Neural cell (in vitro differentiated cells): ENCODE measurements at regions not wholly inside any gene's neighbourhood (a gene's known extent, or its start where the extent isn't known, plus 50 kb on each side); places are given as distances from the start of the nearest gene placed in this dataset.

ENCODE experiments used
- H2AFZ ChIP-seq: fragments of 200-600, 300-800 bp; sonication (generic), shearing (Covaris generic); 2 replicates; pipeline ENCODE4 v1.6.0; 2014; ENCODE audit warnings: low read depth, mild to moderate bottlenecking, antibody characterized with exemption, low read length, moderate library complexity
- H3F3A ChIP-seq: fragments of 200-600 bp; shearing (Covaris generic); 2 replicates; pipeline ENCODE4 v1.6.1; 2016; ENCODE audit warnings: mild to moderate bottlenecking, moderate library complexity, mixed read lengths, antibody characterized with exemption, low read length; ENCODE audit not compliant: insufficient read depth, poor library complexity, severe bottlenecking
- H3K27ac ChIP-seq: fragments of 200-600, 300-800 bp; sonication (generic), shearing (Covaris generic); 2 replicates; pipeline ENCODE4 v1.5.1; 2014; ENCODE audit warnings: mild to moderate bottlenecking, low read length, moderate library complexity
- H3K27me3 ChIP-seq: fragments of 300-800, 200-600 bp; sonication (generic), shearing (Covaris generic); 2 replicates; pipeline ENCODE4 v1.6.0; 2014; ENCODE audit warnings: mild to moderate bottlenecking, low read depth, low read length, moderate library complexity; ENCODE audit not compliant: insufficient read depth
- H3K36me3 ChIP-seq: fragments of 300-800, 200-600 bp; sonication (generic), shearing (Covaris generic); 2 replicates; pipeline ENCODE4 v1.5.1; 2014; ENCODE audit warnings: mild to moderate bottlenecking, antibody characterized with exemption, low read length, moderate library complexity; ENCODE audit not compliant: insufficient read depth
- H3K4me2 ChIP-seq: fragments of 300-800, 200-600 bp; sonication (generic), shearing (Covaris generic); 2 replicates; pipeline ENCODE4 v1.6.0; 2014; ENCODE audit warnings: mild to moderate bottlenecking, low read length
- H3K4me3 ChIP-seq: fragments of 300-800, 200-600 bp; sonication (generic), shearing (Covaris generic); 2 replicates; pipeline ENCODE4 v1.5.1; 2014; ENCODE audit warnings: mild to moderate bottlenecking, low read length, moderate library complexity
- H3K79me2 ChIP-seq: fragments of 200-600 bp; shearing (Covaris generic); replicated peaks from 2 replicates; pipeline ENCODE4 v1.6.0; 2014; ENCODE audit warnings: mild to moderate bottlenecking, low read length, moderate library complexity; ENCODE audit not compliant: insufficient read depth
- H3K9ac ChIP-seq: fragments of 300-800, 200-600 bp; sonication (generic), shearing (Covaris generic); 2 replicates; pipeline ENCODE4 v1.6.1; 2016; ENCODE audit warnings: mild to moderate bottlenecking, low read length, mixed read lengths
- H3K9me2 ChIP-seq: fragments of 200-600 bp; shearing (Covaris generic); 2 replicates; pipeline ENCODE4 v1.6.1; 2016; ENCODE audit warnings: mild to moderate bottlenecking, low read length, mixed read lengths; ENCODE audit not compliant: insufficient read depth
- H3K9me3 ChIP-seq: fragments of 200-600, 300-800 bp; sonication (generic), shearing (Covaris generic); 2 replicates; pipeline ENCODE4 v1.6.1; 2016; ENCODE audit warnings: mild to moderate bottlenecking, mixed run types, low read length, moderate library complexity, mixed read lengths
- H4K20me1 ChIP-seq: fragments of 200-600 bp; shearing (Covaris generic); 2 replicates; pipeline ENCODE4 v1.6.1; 2016; ENCODE audit warnings: mild to moderate bottlenecking, mixed run types; ENCODE audit not compliant: insufficient read depth
- EP300 ChIP-seq: fragments of 450-650 bp; conservative IDR thresholded peaks from 2 replicates; pipeline ENCODE4 v1.6.1; 2014; ENCODE audit warnings: antibody characterized with exemption, mild to moderate bottlenecking, moderate library complexity; ENCODE audit not compliant: poor library complexity, severe bottlenecking
- EZH2 ChIP-seq: fragments of 200-600, 300-800 bp; shearing (Covaris generic), sonication (generic); IDR thresholded peaks from 2 replicates; pipeline ENCODE4 v1.6.1; 2014; ENCODE audit warnings: antibody characterized with exemption, low read length, borderline replicate concordance, mild to moderate bottlenecking; ENCODE audit not compliant: insufficient read depth, poor library complexity, severe bottlenecking
- MXI1 ChIP-seq: fragments of 450-650 bp; conservative IDR thresholded peaks from 2 replicates; pipeline ENCODE4 v1.6.1; 2014; ENCODE audit warnings: antibody characterized with exemption, mild to moderate bottlenecking; ENCODE audit not compliant: poor library complexity, severe bottlenecking
- POLR2AphosphoS5 ChIP-seq: IDR thresholded peaks from 2 replicates; pipeline ENCODE4 v1.6.1; 2012
- RAD21 ChIP-seq: fragments of 450-650 bp; conservative IDR thresholded peaks from 2 replicates; pipeline ENCODE4 v1.6.1; 2014; ENCODE audit warnings: antibody characterized with exemption, mild to moderate bottlenecking, moderate library complexity
- SMC3 ChIP-seq: fragments of 450-650 bp; conservative IDR thresholded peaks from 2 replicates; pipeline ENCODE4 v1.6.1; 2014; ENCODE audit warnings: antibody characterized with exemption, mild to moderate bottlenecking, moderate library complexity; ENCODE audit not compliant: poor library complexity
- TAF1 ChIP-seq: IDR thresholded peaks from 2 replicates; pipeline ENCODE4 v1.6.1; 2012; ENCODE audit warnings: low read depth
- TF ChIP-seq, protein P1 (sequence below): fragments of 450-650 bp; IDR thresholded peaks from 2 replicates; pipeline ENCODE4 v1.5.1; 2014; ENCODE audit warnings: antibody characterized with exemption, mild to moderate bottlenecking, moderate library complexity; ENCODE audit not compliant: poor library complexity, severe bottlenecking
- TF ChIP-seq, protein P2 (sequence below): IDR thresholded peaks from 2 replicates; pipeline ENCODE4 v1.6.1; 2012; ENCODE audit warnings: borderline replicate concordance

DNA sequence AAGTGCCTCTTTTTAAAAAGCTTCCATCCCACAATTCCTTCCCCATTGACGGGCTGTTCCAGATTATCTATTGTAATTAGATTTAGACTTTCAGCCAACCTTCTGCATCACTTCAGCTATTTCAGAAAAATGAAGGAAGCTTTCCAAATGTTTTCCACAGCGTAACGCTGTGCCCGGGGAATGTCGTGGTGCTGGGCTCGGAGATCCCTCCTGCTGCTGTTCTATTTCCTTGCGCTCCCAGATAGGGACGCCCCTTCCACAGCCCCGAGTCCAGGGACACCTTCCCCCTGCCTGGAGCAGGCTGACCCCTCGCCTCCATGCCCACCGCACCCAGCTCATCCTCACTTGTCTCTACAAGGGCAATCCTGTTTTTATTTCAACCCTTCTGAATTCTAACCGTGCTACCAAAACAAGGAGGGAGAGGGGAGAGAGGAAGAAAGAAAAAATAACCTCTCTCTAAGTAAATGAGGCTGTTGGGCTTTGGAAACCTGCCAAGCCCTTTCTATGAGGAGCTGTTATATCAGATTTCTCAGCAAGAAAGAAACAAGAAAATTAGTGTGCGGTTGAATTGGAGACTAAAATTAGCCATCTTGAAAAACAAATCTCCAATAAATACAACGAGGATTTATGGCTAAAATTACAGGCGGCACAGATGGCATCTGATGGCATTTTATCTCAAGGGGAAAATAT, 366.9 kb downstream of the BRD1 start:
- H4K20me1 ChIP-seq, result no peaks in the 10 kb centered on the region
- no peak overlapping the region for H3K4me2 ChIP-seq
- H3K4me3 ChIP-seq, result no peak overlapping the region
- H3K9me3 ChIP-seq, result no peaks in the 10 kb centered on the region
- H3F3A ChIP-seq, result peaks cover 2% of the 10 kb centered on the region
- no peaks in the 10 kb centered on the region for H3K79me2 ChIP-seq
- H3K27ac ChIP-seq, result no peak overlapping the region
- H2AFZ ChIP-seq, result no peak overlapping the region
- no peak overlapping the region for H3K9ac ChIP-seq
- no peaks in the 10 kb centered on the region for H3K9me2 ChIP-seq
- TF ChIP-seq, protein P1, sequence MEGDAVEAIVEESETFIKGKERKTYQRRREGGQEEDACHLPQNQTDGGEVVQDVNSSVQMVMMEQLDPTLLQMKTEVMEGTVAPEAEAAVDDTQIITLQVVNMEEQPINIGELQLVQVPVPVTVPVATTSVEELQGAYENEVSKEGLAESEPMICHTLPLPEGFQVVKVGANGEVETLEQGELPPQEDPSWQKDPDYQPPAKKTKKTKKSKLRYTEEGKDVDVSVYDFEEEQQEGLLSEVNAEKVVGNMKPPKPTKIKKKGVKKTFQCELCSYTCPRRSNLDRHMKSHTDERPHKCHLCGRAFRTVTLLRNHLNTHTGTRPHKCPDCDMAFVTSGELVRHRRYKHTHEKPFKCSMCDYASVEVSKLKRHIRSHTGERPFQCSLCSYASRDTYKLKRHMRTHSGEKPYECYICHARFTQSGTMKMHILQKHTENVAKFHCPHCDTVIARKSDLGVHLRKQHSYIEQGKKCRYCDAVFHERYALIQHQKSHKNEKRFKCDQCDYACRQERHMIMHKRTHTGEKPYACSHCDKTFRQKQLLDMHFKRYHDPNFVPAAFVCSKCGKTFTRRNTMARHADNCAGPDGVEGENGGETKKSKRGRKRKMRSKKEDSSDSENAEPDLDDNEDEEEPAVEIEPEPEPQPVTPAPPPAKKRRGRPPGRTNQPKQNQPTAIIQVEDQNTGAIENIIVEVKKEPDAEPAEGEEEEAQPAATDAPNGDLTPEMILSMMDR, result no peak
- TF ChIP-seq EZH2, result no peak
- no peak for TF ChIP-seq POLR2AphosphoS5
- no peak for TF ChIP-seq RAD21
- no peak for TF ChIP-seq TAF1
- no peak for TF ChIP-seq MXI1
- TF ChIP-seq EP300, result no peak
- TF ChIP-seq SMC3, result no peak
- TF ChIP-seq, protein P2, sequence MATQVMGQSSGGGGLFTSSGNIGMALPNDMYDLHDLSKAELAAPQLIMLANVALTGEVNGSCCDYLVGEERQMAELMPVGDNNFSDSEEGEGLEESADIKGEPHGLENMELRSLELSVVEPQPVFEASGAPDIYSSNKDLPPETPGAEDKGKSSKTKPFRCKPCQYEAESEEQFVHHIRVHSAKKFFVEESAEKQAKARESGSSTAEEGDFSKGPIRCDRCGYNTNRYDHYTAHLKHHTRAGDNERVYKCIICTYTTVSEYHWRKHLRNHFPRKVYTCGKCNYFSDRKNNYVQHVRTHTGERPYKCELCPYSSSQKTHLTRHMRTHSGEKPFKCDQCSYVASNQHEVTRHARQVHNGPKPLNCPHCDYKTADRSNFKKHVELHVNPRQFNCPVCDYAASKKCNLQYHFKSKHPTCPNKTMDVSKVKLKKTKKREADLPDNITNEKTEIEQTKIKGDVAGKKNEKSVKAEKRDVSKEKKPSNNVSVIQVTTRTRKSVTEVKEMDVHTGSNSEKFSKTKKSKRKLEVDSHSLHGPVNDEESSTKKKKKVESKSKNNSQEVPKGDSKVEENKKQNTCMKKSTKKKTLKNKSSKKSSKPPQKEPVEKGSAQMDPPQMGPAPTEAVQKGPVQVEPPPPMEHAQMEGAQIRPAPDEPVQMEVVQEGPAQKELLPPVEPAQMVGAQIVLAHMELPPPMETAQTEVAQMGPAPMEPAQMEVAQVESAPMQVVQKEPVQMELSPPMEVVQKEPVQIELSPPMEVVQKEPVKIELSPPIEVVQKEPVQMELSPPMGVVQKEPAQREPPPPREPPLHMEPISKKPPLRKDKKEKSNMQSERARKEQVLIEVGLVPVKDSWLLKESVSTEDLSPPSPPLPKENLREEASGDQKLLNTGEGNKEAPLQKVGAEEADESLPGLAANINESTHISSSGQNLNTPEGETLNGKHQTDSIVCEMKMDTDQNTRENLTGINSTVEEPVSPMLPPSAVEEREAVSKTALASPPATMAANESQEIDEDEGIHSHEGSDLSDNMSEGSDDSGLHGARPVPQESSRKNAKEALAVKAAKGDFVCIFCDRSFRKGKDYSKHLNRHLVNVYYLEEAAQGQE, result no peak
- H3K27me3 ChIP-seq, result no peaks in the 10 kb centered on the region
- H3K36me3 ChIP-seq, result no peaks in the 10 kb centered on the region

DNA sequence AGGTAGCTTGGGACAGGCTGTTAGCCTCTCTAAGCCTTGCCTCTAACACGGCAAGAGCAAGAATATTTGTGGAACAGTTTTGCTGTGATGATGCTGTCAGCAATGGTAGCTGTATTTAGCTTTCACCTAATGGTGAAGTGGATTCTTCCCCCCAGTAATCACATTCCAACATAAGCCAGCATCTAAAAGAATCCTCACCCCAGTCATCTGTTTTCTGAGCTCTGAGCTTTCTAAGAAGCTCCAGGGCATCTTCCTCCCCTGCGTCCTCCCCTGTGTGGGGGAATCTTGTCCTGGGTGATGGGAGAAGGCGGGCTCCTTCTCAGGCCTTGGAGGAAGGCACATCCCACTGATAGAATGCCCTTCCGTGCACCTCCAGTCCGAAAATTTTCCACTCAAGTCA, 367.6 kb downstream of the BRD1 start:
- no peaks in the 10 kb centered on the region for H3K27me3 ChIP-seq
- H3F3A ChIP-seq, result peaks cover 2% of the 10 kb centered on the region
- no peaks in the 10 kb centered on the region for H3K9me3 ChIP-seq
- H3K27ac ChIP-seq, result no peak overlapping the region
- no peaks in the 10 kb centered on the region for H3K9me2 ChIP-seq
- no peak overlapping the region for H3K4me3 ChIP-seq
- H3K79me2 ChIP-seq, result no peaks in the 10 kb centered on the region
- TF ChIP-seq EZH2 (no peak), TAF1 (no peak), SMC3 (no peak), RAD21 (no peak), EP300 (no peak)
- TF ChIP-seq, protein P2, result no peak
- H2AFZ ChIP-seq, result no peak overlapping the region
- H3K4me2 ChIP-seq, result no peak overlapping the region
- H4K20me1 ChIP-seq, result no peaks in the 10 kb centered on the region
- H3K9ac ChIP-seq, result no peak overlapping the region
- no peaks in the 10 kb centered on the region for H3K36me3 ChIP-seq
